Posterior cingulate gyrus (tissue), 11 donors: ENCODE measurements at regions not wholly inside any gene's neighbourhood (a gene's known extent, or its start where the extent isn't known, plus 50 kb on each side); places are given as distances from the start of the nearest gene placed in this dataset.
"Not testable (repeated sequence)": the region's sequence is repeated elsewhere in the genome, so short reads cannot be mapped to it uniquely, and the experiment has no call there.

Experiments used
- DNase-seq, 10 donors: peaks; one replicate each; pipeline versions ENCODE4 v3.0.0 to v3.0.0-alpha.2; 2020 to 2021; ENCODE audit warnings: mixed read lengths in 3 of 10
- intact Hi-C: fragments of 100-400 bp; cut with DNase I; formaldehyde crosslinking; loops from one replicate; pipeline ENCODE4 v1.15.1; 2023

DNA sequence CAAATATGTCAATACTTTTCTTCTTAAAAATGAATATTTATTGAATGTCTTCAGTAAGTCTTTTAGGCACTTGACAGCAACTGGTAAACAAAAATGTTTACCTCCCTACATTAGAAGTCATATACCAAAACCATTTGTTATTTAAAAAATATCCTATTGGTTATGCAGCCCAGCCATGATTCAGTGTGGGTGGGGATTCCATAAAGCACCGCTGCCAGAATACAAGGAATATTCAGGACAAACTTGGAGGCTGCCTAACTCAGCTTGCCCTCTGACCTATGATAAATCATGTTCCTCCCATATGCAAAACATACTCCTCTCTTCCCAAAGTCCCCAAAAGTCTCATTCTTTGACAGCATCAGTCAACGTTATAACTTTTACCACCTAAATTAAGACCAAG is 486.8 kb upstream of the IRAK1BP1 start:
- DNase-seq = no peak
- intact Hi-C loops = no loop called here

DNA sequence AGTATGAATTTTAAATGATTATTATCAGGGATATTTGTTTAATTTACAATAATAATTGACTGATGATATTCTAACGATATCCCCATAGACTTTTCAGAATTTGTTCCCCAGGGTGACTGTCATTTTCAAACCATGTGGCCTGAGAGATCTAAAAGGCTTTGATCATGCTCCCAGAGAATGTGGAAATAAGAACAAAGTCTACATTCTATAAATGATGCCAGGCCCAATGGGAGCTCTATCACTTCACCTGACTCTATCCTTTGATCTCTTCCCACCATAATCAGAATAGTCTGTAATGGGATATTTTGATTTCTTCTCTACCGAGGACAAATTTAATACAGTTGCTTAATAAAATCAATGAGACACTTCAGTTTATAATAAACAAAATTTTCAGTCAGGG is 483.4 kb upstream of the IRAK1BP1 start:
- DNase-seq = no peak
- intact Hi-C loops = no loop called here

DNA sequence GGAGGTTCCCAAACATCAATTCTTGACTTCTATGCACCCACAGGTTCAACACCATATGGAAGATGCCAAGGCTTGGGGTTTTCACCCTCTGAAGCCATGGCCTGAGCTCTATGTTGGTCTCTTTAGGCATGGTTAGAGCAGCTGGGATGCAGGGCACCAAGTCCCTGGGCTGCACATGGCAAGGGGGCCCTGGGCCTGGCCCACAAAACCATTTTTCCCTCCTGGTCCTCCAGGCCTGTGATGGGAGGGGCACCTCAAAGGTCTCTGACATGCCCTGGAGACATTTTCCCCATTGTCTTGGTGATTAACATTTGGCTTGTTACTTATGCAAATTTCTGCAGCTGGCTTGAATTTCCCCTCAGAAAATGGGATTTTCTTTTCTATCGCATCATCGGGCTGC is 480.5 kb upstream of the IRAK1BP1 start:
- peak in 1 of 10 donors; percentile 55 for DNase-seq
- intact Hi-C loops = not testable (repeated sequence)

DNA sequence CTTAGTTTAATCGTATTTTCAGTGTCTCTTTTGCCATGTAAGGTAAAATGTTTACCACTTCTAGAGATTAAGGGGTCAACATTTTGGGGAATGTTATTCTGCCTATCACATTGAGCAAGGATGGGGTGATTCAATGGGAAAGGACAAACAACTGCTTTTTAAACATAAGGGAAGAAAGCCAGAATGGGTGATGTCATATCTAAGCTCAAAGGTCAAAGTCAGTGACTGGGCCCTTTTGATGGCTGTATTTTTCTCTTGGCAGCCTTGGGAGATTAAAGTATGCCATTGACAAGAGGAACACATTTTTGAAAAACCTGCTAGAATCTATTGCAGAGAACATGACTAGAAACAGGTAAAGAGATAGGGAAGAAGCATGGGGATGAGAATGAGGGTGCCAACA is 477.3 kb upstream of the IRAK1BP1 start:
- intact Hi-C loops = no loop called here

DNA sequence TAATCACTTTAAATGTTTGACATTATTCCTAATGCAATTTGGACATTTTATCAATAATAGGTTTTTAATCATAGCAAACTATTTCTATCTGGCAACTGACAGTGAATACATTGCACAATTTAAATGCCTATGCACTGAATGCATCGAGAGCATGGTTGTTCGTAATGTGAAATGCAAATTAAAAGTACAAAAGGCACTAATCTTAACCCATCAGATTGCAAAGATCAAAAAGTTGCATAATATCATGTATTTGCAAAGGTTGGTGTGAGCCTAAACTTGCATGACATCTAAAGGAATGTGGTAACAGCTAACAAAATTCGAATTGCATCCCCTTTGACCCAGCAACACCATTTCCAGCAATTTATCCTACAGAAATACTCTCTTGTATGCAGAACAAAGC is 469.9 kb upstream of the IRAK1BP1 start:
- DNase-seq = no peak
- intact Hi-C loops = no loop called here

More for the DNA sequence above, 477.3 kb upstream of the IRAK1BP1 start:
- DNase-seq = no peak

DNA sequence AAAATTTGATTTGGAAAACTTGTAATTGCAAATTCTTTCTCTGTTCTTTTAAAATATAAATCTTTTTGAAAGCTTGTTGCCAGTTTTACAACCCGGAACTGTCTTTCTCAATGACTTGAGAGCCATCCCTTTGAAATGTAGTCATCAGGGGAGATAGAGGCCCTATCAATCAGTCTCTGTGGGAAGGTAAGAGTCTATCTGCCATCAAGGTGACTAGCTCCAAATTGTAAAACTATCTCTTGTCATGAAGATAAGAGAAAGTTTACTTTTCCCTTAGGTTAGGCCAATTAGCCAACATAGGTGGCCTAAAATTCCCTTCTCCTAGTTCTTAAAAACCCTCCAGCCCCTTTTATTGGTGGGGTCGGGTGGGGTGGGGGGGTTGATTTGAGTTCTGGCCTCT is 469.1 kb upstream of the IRAK1BP1 start:
- intact Hi-C loops = no loop called here
- DNase-seq = no peak

DNA sequence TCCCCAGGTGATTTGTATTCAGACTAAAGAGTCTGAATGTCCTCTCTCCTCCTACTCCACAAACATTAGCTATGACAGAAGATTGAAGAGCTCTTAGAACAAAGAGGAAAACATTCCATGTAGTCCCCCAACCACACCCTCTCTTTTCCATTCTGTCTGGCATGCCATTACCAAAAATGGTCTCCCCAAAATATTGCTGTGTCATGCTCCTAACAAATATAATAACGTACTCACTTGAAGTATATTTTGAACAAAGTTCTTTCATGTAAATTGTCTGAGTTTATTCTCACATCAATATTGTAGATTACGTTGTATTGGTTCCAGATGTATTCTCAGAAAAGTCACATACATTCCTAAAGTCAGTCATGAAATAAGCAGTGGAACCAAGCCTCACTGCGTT is 467.3 kb upstream of the IRAK1BP1 start:
- DNase-seq = no peak
- intact Hi-C loops = no loop called here

DNA sequence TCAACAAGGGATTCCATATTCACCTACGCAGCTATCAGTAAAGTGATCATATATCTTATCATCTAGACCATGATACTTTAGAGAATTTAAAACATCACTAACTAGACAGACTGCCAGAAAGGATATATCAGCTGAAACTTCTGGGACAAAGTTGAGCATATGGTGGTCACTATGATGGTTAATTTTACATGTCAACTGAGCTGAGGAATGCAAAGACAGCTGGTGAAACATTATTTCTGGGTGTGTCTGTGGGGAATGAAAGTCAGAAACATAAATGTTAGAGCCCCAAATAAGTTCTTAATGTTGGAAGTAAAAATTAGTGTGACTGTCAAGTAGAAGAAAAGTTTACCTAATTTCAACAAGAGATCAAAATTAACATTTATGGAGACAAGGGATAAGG is 440.0 kb upstream of the IRAK1BP1 start:
- intact Hi-C loops = no loop called here
- no peak for DNase-seq

DNA sequence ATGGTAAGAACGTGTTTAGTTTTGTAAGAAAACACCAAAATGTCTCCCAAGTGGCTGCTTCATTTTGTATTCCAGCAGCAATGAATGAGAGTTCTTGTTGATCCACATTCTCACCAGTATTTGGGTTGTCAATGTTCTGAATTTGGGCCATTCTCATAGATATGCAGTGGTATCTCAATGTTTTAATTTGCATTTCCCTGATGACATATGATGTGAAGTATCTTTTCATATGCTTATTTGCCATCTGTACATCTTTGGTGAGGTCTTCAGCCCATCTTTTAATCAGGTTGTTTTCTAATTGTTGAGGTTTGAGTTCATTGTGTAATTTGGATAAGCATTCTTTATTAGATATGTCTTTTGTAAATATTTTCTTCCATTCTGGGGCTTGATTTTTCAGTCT is 436.8 kb upstream of the IRAK1BP1 start:
- intact Hi-C loops = no loop called here
- no peak for DNase-seq

DNA sequence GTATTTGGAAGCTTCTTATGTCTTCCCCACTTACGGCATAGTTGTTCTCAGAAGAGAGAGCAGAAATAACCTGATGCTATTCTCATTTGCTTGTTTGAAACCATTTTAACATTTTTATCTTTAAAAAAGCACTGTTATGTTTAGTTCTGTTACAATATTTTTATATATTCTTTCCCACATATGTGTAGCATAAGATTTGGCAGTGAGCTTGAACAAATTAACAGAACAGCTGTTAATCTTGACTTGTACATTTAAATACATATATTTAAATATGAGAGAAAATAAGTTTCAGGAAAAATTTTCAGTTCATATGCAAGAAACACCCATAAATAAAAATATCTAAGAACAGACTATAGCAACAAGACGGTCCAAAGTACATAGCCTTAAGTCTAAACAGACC is 431.7 kb upstream of the IRAK1BP1 start:
- intact Hi-C loops = no loop called here
- no peak for DNase-seq

DNA sequence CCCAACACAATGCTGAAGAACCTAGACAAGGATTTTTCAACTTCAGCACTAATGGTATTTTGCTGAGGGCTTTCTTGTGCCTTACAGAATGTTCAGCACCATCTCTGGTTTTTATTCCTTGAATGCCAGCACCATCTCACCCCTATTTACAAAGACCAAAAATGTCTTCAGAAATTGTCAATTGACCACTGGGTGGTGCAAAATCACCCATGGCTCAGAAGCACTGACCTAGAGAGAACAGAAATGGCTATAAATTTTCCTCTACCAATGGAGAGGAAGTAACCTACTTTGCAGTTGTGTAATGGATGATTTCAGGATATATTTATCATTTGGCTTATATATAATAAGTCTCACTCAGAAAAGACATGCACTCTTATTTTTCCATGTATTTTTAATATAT is 431.0 kb upstream of the IRAK1BP1 start:
- intact Hi-C loops = no loop called here

DNA sequence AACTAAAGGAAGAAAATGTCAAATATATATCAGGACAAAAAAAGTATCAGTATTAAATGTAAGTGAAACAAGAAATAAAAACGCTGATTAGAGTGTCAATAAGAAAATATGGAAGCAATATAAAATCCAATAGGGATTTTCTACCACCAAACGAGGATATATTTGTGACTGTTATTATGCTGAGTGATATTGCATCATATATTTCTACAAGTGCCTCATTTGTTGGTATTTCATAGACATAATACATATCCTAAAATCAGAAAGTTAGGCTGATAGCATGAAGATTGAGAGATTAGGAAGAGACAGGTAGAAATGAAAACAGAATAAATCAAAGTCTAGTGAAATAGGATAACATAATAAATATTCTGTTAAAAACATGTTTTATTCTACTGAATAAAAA is 429.2 kb upstream of the IRAK1BP1 start:
- intact Hi-C loops = no loop called here
- DNase-seq = no peak

More for the DNA sequence above, 431.0 kb upstream of the IRAK1BP1 start:
- no peak for DNase-seq

DNA sequence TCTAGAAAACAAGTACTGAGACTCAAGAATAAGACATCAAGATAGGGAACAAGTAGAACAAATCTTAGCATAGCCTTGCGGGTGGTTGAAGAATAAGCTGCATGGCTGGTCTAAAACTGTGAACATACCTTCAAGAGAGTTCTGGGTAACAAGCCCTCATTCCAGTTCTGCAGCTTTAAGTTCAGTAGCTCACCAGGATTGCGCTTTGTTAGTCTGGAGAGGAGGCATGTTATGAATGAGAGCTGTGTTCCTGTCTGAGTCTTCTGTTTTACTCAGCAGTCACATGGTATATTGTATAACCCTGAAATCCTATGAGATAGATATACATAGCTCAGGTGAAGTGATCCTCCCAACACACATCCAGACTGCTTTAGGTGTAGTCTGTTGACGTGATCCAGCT is 406.6 kb upstream of the IRAK1BP1 start:
- intact Hi-C loops = no loop called here

DNA sequence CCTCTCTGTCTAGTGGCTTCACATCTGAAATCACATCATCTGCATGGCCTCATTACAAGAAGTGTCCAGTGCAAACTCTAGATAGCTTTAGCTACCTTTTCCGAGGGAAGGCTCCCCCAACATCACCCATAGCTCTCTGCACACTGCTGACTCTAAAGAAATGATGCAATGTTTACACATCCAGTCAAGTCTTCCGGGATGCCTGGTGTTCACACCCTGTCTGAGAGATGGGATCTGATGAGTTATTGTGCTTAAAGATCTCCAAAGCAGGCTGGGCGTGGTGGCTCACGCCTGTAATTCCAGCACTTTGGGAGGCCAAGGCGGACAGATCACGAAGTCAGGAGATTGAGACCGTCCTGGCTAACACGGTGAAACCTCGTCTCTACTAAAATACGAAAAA is 404.6 kb upstream of the IRAK1BP1 start:
- intact Hi-C loops = no loop called here
- DNase-seq = peak in 1 of 10 donors; percentile 50

More for the DNA sequence above, 406.6 kb upstream of the IRAK1BP1 start:
- DNase-seq = no peak

DNA sequence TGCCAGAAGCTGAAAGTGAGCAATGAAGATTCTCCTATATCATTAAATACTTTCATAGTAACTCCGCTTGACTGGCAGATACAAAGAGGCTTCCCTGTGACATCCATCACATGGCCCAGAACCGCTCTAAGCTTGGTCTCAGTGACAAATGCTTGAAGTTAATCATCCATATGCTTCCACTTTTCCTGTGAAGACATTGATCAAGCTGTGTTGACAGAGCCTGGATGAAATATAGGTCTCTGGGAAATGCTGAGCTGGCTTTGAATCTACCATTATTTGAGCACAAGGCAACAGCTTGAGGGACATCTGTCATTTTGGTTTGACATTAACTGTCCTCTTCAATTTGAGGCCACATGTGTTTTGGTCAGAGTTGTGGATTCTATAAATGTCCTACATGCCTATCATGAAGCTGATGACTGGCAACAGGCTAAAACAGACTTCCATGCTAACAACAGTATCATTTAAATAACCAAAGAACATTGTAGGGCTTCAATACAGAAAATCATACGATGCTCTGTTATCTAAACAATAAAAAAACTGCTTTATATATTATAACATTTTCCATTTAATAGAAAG is 402.2 kb upstream of the IRAK1BP1 start:
- intact Hi-C loops = no loop called here
- DNase-seq = no peak

DNA sequence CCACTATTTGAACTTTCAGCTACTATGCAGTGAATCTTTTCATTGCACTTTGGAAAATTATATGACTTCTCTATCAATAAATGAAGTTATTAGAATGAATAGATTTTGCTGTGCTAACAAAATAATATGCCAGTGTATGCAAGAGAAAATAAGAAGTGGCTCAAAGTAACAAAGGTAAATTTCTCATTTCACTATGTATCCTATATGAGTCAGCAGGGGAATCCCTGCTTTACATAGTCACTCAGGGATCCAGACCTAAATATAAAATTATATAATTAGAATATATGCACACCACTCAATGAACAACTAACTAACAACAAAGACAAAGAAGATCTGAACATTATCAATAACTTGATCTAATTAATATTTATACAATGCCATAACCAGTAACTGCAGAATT is 390.8 kb upstream of the IRAK1BP1 start:
- no peak for DNase-seq
- intact Hi-C loops = no loop called here

DNA sequence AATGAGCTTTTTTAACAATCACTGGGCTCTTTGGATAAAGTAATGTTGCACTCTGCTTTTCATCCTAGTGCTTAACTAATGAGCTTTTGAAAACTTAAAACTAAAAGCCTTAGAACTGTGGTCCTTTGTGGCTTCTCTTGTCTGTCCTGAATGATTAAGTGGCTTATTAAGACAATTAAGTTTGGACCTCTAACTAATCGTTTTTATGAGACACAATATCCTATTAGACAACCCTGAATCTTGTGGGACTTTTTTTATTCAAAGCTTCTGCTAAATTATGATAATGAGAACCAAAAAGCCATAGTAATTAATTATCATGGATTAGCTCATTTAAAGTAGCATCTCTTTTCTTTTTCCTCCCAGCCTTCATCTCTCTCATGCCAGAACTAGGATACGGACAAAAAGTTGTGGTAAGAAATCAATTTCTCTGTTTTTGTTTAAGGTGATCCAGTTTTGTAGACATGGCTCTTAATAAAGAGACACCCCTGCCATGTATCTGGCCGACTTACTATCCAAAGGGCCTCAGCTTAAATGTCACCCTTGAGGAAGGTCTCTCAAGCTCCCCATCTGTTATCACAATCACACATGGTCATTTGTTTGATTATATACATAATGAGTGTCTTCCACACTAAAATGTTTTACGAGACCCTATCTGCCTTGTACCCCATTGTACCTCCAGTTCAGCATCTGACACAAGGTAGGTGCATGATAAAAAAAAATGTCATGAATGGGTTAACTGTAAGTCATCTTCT is 384.4 kb upstream of the IRAK1BP1 start:
- no peak for DNase-seq
- intact Hi-C loops = no loop called here

DNA sequence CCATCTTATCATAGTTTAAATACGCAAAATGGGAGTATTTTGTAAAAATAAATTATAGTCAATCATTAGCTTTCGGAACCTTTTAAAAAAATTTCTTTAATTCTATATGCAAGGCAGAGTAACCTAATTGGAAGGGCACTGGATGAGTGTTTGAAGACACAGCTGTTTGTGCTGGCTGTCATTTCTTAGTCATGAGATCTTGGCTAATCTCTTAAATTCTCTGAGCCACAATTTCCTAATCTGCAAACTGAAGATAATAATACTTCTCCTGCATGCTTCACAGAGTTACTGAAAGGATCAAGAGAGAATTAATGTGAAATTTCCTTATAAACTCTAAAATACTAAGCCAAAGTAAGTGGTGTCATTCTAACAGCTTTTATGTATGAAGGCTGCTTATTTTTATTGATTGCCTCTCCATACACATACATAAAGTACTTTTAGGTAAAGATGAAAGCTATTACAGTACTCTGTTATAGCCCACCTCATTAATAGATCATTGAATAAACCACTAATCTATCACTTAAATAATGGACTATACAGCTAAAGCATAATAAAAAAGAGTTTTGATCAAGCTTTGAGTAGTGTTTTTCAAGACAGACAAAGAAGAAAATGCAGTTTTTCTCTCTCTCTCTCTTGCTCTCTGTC is 383.7 kb upstream of the IRAK1BP1 start:
- no peak for DNase-seq
- intact Hi-C loops = no loop called here

DNA sequence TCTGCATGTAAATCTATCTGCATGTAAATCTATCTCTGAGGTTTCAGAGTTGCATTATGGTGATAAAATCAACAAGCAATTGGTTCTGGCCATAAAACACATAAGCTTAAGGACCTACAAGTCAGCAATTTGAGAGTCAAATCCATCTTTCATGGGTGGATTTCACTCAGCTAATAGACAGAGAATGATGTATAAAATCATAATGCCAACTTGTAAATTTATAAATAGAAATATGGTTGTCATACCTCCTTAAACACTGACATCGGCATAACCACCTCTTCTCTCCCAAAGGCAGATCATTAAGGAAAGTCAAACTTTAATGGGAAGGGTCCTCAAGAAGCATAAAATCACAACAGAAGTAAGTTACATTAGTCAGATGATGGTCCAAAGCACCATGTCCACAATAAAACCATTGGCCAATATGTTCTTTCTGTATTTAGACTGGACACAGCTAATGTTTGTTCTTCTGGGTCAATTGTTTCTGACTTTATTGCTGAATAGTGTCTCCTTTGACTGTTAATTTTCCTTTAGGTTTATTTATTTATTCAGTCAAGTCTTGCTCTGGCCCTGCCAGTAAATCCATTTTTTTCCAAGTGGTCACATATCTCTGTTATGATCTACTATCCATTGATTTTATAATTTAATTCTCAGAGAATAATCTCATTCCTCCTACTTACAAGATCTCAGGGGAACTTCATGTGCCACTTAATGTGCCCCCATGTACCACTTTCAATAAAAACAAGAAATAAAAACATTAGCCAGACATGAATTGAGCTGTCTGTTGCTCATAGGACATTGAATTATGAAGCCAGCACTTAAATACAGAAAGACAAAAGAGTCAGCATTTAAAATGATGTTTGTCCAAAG is 382.9 kb upstream of the IRAK1BP1 start:
- DNase-seq = no peak
- intact Hi-C loops = no loop called here

DNA sequence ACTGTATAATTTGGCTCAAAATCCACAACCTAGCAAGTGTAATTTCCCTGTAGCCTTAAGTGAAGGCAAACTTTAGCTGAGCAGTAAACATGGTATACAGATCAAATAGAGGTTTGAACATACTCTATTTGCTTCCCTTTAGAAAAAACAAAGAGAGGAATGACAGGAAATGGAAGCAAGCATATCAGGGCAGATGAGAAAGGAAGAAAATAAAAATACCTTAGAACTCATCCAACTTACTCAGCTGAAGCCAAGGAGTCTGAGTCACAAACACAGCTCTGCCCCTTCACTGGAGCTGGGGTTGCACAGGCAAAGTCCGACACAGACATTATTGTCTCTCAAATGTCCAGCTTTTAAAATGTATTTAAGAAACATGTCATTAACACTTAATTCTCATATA is 379.9 kb upstream of the IRAK1BP1 start:
- intact Hi-C loops = no loop called here
- DNase-seq = no peak

DNA sequence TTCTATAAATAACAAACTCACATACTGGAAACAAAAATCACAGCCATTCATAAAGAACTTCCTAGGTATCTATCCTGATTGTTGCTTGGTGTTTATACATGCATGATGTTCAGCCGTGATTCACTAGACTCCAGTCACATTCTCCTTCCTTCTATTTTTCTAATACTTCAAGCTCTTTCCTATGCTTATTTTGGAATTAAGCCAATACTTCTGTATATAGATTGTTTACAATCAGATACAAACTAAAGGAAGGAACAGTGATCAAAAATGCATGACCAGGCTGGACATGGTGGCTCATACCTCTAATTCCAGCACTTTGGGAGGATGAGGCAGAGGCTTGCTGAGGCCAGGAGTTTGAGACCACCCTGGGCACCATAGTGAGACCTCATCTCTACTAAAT is 377.5 kb upstream of the IRAK1BP1 start:
- intact Hi-C loops = no loop called here
- DNase-seq = no peak
